Stimulated activated CD4-positive, alpha-beta T cell treated with anti-CD3 and anti-CD28 coated beads, Interleukin-4, amount 100 ng/mL, for 4 hours (primary cell): ENCODE measurements at regions not wholly inside any gene's neighbourhood (a gene's known extent, or its start where the extent isn't known, plus 50 kb on each side); places are given as distances from the start of the nearest gene placed in this dataset.
"Not testable (repeated sequence)": the region's sequence is repeated elsewhere in the genome, so short reads cannot be mapped to it uniquely, and the experiment has no call there.

ENCODE experiments used
- DNase-seq, 2 experiments: peaks; one replicate each; pipeline ENCODE4 v3.0.0-alpha.2; 2020

GRCh38 chr16:73140929-73141328 lies 93.0 kb upstream of the ZFHX3 start:
- no peak for DNase-seq

GRCh38 chr16:73131156-73131862 lies 83.4 kb upstream of the ZFHX3 start:
- DNase-seq, result no peak

- no peak for DNase-seq
These were observed 81.5 kb upstream of the ZFHX3 start for GRCh38 chr16:73129455-73129854.

DNA sequence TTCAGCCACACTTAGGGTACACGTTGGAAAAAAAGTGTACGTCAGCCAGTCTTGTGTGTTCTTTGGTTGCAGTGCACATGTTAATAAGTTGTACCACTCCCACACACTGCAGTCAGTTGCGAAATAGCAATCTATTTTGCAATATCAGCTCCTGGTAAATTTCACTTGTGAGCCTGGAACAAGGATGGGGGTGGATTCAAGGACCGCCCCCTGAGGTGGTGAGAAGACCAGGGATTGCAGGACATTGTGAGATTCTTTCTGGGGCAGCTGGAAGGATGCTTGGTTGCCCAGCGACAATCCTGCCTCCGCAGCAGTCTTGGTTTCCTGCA lies 78.6 kb upstream of the ZFHX3 start:
- DNase-seq, result no peak

DNA sequence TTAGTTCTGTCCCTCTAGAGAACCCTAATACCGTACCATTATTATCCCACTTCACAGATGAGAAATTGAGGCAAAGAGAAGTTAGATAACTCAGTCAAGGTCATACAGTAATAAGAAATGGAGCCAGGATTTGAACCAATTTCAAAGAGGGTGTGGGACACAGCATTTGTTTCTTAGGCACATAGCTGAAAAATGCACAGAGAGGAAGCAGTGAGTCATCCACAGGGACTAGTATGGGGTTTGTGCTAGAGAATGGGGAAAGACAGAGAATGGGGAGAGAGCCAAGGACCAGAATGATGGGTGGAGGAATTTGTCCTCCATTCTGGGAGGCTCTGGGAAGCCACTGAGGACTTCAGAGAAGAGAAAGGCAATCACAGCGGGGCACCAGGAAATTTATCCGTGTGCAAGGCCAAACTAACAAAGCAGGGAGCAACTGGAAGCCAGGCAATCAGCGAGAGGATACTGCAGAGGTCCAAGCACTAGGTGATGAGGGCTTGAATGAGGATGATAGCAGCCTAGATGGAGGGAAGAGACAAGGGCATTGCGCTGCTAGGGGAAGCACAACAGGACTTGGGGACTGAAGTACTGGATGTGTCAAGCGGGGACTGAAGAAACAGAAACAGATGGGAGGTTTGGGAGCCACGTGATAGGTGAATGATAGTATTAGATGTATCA lies 78.1 kb upstream of the ZFHX3 start:
- no peak for DNase-seq

GRCh38 chr16:73124665-73125375 lies 76.9 kb upstream of the ZFHX3 start:
- no peak for DNase-seq

- DNase-seq, result no peak
These were observed 76.2 kb upstream of the ZFHX3 start for GRCh38 chr16:73124097-73124652.

DNA sequence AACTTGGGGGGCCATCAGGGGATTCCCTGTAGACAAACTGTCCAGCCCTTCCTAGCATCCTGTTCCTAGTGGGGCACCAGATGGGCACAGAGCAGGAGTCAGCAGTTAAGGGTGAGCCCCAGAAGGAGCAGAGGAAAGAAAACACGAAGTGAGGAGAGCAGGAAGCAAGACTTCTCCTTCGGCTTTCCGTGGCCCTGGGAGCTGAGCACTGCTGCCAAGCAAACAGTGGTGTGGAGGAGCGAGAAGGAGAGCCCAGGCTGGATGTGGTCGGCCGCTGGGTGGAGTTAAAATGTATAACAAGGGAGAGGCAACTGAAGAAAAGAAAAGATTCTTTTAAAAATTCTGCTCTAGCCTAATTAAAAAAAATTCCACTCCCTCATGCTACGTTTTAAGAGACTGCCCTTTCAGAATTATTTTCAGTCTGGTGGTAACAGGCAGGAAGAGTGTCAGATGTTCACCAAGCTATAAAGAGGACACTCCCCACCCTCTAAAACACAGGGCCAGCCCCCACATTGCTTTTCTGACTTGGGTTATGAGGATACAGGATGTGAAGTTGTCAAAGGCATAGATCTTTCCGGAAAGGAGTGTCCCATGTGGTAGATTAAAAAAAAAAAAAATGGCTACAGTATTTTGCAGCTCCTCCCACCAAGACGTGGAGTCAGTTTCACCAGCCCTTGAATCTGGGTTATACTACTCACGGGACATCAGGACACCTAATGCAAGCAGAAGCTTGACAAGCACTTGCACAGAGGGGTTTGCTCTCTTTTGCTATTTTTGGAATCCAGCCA lies 74.9 kb upstream of the ZFHX3 start:
- no peak for DNase-seq

DNA sequence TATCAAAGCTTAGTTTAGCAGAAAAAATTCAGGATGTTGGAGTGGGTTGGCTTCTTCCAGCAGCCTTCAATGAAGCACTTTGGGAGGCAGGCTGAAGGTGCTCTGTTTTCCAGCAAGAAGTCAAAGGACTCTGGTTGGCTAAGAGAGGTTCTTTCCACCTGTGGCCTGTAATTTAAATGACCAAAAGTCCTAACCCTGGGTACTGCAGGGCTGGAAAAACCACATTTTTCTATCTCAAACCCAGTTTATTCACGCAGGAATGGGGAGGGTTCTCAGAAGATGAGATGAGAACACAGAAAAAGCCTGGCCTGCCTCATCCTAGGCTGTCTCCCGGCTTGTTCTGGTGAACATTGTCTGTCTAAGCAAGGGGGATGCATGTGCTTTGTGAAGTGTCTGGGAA lies 68.6 kb upstream of the ZFHX3 start:
- DNase-seq, result no peak

DNA sequence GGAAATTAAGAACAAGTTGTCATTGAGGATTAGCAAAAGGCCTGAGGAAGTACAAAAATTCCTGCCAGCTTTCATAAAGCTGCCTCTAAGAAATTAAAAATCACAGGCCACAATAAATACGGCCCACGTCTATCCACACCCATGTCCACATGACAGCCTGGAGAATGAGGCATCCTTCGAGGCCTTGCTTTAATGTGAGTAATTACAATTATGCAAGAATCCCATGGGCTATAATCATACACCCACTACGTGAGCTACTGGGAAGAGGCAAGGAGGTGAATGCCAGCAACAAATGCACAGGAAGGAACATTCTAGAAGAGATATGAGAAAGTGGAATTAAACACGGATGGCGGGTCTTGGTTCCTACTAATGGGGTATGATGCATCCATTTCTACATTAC lies 65.4 kb upstream of the ZFHX3 start:
- DNase-seq, result no peak

DNA sequence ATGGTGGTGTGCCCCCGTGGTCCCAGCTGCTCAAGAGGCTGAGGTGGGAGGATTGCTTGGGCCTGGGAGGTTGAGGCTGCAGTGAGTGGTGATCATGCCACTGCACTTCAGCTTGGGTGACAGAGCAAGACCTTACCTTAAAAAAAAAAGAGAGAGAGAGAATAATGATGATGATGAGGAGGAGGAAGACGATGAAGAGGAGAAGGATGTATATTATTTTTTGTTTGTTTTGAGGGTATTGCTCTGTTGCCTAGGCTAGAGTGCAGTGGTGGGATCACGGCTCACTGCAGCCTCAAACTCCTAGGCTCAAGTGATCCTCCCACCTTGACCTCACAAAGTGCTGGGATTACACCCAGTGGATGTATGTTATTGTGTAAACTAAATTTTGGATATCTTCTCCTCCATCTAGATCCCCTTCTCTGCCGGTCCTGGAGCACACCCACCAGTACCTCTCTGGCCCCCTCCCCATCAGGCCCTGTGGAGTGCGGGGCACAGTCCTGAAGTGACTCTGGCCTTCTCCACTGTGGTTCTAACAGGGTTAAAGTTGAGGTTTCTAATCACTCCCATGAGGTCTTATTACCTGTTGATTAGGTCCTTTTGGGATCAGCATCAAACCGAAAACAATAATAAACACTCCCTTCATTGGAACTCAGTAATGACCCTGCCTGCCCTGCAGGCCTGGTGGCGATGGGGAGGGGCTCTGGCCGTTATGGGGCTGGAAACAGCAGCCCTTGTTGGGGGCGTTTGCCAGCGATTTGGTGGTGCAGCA lies 60.5 kb upstream of the ZFHX3 start:
- DNase-seq, result no peak

DNA sequence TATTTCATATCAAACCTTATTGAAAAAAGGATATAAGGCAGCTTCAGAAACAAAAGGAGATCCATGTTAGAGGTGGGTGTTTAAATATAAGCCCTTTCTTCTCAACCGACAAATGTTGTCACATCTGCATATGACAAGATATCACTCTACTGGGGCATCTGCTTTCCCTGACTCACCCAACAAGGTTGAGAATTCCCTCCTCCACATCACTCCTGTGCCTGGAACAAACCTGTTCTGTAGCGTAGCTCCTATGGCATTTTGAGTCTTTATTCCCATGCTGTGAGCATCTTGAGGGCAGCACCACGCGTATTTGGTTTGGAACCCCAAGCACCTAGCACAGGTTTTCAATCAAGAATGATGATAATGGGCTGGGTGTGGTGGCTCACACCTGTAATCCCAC lies 59.4 kb upstream of the ZFHX3 start:
- no peak for DNase-seq

- no peak for DNase-seq
These were observed 58.6 kb upstream of the ZFHX3 start for GRCh38 chr16:73106329-73107034.

GRCh38 chr16:73101568-73101967 lies 53.6 kb upstream of the ZFHX3 start:
- DNase-seq, result no peak

DNA sequence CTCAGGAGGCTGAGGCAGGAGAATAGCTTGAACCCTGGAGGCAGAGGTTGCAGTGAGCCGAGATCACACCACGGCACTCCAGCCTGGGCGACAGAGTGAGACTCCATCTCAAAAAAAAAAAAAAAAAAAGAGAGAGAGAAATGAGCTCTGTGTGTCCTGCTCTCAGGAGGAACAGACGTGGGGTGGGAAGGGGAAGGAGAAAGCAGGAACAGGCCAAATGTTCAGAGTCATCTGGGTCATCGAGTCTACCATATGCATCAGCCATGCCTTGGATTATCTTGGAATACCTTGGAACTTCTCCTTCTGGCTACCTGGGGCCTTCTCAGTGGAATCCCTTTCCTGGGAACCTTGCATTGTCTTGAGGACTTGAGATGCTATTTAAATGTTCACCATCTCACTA lies 51.7 kb upstream of the ZFHX3 start:
- DNase-seq, result not testable (repeated sequence)
